ENCODE measurements at regions not wholly inside any gene's neighbourhood (a gene's known extent, or its start where the extent isn't known, plus 50 kb on each side); places are given as distances from the start of the nearest gene placed in this dataset.

GRCh38 chr5:27312291-27312893 is 274.0 kb upstream of the CDH9 start:
- no peak for TF ChIP-seq CTCF (conservative IDR thresholded peaks at IDR 0.05)
- H3K27ac ChIP-seq = no peak overlapping the region

DNA sequence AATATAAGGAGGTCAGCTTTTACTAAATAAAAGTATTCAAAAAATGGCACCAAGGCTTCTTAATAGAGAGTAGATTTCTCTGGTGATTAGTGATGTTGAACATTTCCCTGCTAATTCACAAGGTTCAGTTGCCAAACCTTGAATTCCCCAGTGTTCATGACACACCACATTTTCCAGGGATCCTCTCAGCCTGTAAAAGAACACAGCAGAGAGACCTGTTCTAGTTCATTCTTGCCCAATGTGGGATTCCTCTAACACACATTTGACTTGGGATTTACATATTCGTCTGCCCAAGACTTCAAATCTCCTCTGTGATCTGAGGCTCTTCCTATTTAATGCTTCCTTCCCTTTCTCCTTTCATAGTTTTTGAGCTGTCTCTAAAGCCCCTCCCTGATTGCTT is 273.2 kb upstream of the CDH9 start:
- TF ChIP-seq CTCF (conservative IDR thresholded peaks at IDR 0.05) = no peak
- H3K27ac ChIP-seq = no peak overlapping the region

DNA sequence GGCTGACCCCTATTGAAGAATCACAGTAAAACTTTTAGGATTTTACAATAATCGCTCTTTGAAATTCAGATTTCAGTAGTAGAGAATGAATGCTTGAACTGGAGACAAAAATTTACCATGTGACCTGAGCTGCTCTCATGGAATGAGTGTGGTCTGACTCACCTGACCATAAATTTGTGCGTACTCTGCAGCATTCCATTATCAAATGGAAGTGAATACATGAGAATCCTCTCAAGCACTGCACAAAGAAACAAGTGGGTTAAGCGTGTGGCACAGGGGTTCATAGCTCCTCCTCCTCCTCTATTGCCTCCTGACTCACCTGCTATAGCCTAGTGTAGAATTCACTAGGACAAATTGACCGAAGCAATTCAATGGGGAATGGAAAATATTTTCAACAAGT is 269.8 kb upstream of the CDH9 start:
- no peak for TF ChIP-seq CTCF (conservative IDR thresholded peaks at IDR 0.05)
- no peak overlapping the region for H3K27ac ChIP-seq

GRCh38 chr5:27290172-27290571 is 251.8 kb upstream of the CDH9 start:
- no peak overlapping the region for H3K27ac ChIP-seq
- no peak for TF ChIP-seq CTCF (conservative IDR thresholded peaks at IDR 0.05)

DNA sequence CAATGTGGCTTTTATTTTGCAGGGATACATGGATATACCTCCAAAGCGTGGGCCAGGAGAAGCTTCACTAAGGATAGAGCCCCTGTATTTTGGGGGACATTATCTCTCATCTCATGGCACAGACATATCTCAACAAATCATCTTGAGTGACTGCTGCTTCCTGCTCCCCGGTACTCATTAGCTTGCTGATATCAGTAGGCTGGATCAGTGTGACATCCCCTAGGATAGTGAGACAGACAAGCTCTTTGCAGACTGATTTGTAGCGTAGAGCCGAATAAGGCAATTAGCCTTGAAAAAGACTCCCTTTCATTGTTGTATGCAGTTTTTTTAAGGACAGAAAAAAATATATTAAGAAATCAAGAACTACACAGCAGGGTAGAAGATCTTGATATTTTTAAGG is 237.7 kb upstream of the CDH9 start:
- no peak for TF ChIP-seq CTCF (conservative IDR thresholded peaks at IDR 0.05)
- H3K27ac ChIP-seq = no peak overlapping the region

GRCh38 chr5:27275345-27275744 is 237.0 kb upstream of the CDH9 start:
- H3K27ac ChIP-seq = no peak overlapping the region
- TF ChIP-seq CTCF (conservative IDR thresholded peaks at IDR 0.05) = no peak

DNA sequence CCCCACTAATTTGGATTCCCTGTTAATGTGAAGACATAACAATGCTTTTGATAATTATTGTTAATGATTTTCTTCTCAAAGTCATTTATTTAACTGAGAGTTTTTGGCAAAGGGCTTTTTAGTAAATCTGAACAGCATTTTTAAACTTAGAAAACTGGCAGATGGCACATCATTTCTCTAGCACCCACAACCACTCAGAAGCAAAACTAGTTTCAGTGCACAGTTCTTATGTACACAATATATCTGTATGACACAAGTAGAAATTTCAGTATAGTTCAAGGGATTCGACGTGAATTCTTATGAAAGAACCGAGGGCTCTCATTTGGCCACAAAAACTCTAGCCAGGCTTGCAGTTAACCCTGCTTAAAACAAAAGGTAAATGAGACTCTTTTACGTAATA is 231.4 kb upstream of the CDH9 start:
- no peak overlapping the region for H3K27ac ChIP-seq
- no peak for TF ChIP-seq CTCF (conservative IDR thresholded peaks at IDR 0.05)

Data from VCaP (cell line).